WTC11 (cell line): ENCODE measurements at regions not wholly inside any gene's neighbourhood (a gene's known extent, or its start where the extent isn't known, plus 50 kb on each side); places are given as distances from the start of the nearest gene placed in this dataset.

ENCODE experiments used
- ATAC-seq: fragments of 200-7000 bp; cut with Tn5 transposase; 2 replicates; pipeline ENCODE4 v1.10.0; 2021; ENCODE audit warnings: mild to moderate bottlenecking, moderate library complexity
- CTCF ChIA-PET: fragments of 300-600 bp; sonication (Branson Sonifier 250); formaldehyde crosslinking; loops from one replicate; lab custom pipeline; 2021; ENCODE audit warnings: antibody characterized with exemption; lab: Charles Lee
- POLR2A ChIA-PET: fragments of 350-600 bp; sonication (Branson Sonifier 250); formaldehyde crosslinking; loops from one replicate; lab custom pipeline; 2021; ENCODE audit warnings: antibody characterized with exemption; lab: Charles Lee
- DNase-seq: peaks from one replicate; pipeline ENCODE4 v3.0.0; 2021; ENCODE audit warnings: low spot score
- H3K27ac Mint-ChIP-seq: 2 replicates; pipeline ENCODE4 v1.8.0; 2021; ENCODE audit warnings: mixed read lengths
- H3K27me3 Mint-ChIP-seq: 2 replicates; pipeline ENCODE4 v1.8.0; 2021; ENCODE audit warnings: low read depth, mild to moderate bottlenecking, moderate library complexity, mixed read lengths
- H3K36me3 Mint-ChIP-seq: 2 replicates; pipeline ENCODE4 v1.8.0; 2021; ENCODE audit warnings: mixed read lengths
- H3K4me1 Mint-ChIP-seq: 2 replicates; pipeline ENCODE4 v1.8.0; 2022; ENCODE audit warnings: mixed read lengths
- H3K4me3 Mint-ChIP-seq: 2 replicates; pipeline ENCODE4 v1.8.0; 2021; ENCODE audit warnings: mild to moderate bottlenecking, moderate library complexity, mixed read lengths
- H3K9me3 Mint-ChIP-seq: 2 replicates; pipeline ENCODE4 v1.8.0; 2021; ENCODE audit warnings: mixed read lengths
- ATF3 ChIP-seq: sonication (generic); formaldehyde crosslinking; conservative IDR thresholded peaks from 2 replicates; pipeline ENCODE4 v1.8.1; 2022; ENCODE audit warnings: mild to moderate bottlenecking, missing genetic modification reagents
- ATF6 ChIP-seq: sonication (generic); formaldehyde crosslinking; IDR thresholded peaks from 2 replicates; pipeline ENCODE4 v1.8.1; 2023; ENCODE audit warnings: mild to moderate bottlenecking, missing genetic modification reagents
- EMX1 ChIP-seq: fragments of 250-450 bp; sonication (Bioruptor Pico); IDR thresholded peaks from 2 replicates; pipeline ENCODE4 v1.8.0; 2021; ENCODE audit warnings: mild to moderate bottlenecking
- FOXJ3 ChIP-seq: sonication (generic); formaldehyde crosslinking; IDR thresholded peaks from 2 replicates; pipeline ENCODE4 v1.9.0; 2021; ENCODE audit warnings: missing genetic modification reagents, mild to moderate bottlenecking, borderline replicate concordance
- GRHL2 ChIP-seq: fragments of 250-450 bp; sonication (Bioruptor Pico); IDR thresholded peaks from 2 replicates; pipeline ENCODE4 v1.8.0; 2022; ENCODE audit warnings: mild to moderate bottlenecking, moderate library complexity; ENCODE audit not compliant: insufficient replicate concordance, severe bottlenecking
- JUN ChIP-seq: sonication (generic); formaldehyde crosslinking; IDR thresholded peaks from 2 replicates; pipeline ENCODE4 v1.8.0; 2023; ENCODE audit warnings: mild to moderate bottlenecking, missing genetic modification reagents
- MXD4 ChIP-seq: fragments of 250-450 bp; sonication (Bioruptor Pico); IDR thresholded peaks from 2 replicates; pipeline ENCODE4 v1.8.0; 2021; ENCODE audit warnings: mild to moderate bottlenecking, moderate library complexity, borderline replicate concordance
- MYBL2 ChIP-seq: sonication (generic); formaldehyde crosslinking; IDR thresholded peaks from 2 replicates; pipeline ENCODE4 v1.8.1; 2023; ENCODE audit warnings: mild to moderate bottlenecking, moderate library complexity, missing genetic modification reagents
- PRRX2 ChIP-seq: fragments of 250-450 bp; sonication (Bioruptor Pico); IDR thresholded peaks from 2 replicates; pipeline ENCODE4 v1.8.0; 2021; ENCODE audit warnings: mild to moderate bottlenecking
- SMAD3 ChIP-seq: sonication (generic); formaldehyde crosslinking; IDR thresholded peaks from 2 replicates; pipeline ENCODE4 v1.8.0; 2022; ENCODE audit warnings: missing genetic modification reagents, mild to moderate bottlenecking, borderline replicate concordance
- TEAD1 ChIP-seq: sonication (generic); formaldehyde crosslinking; IDR thresholded peaks from 2 replicates; pipeline ENCODE4 v1.8.0; 2022; ENCODE audit warnings: mild to moderate bottlenecking, missing genetic modification reagents
- ZBTB43 ChIP-seq: sonication (generic); formaldehyde crosslinking; IDR thresholded peaks from 2 replicates; pipeline ENCODE4 v1.8.1; 2023; ENCODE audit warnings: mild to moderate bottlenecking, missing genetic modification reagents
- ZNF281 ChIP-seq: sonication (generic); formaldehyde crosslinking; IDR thresholded peaks from 2 replicates; pipeline ENCODE4 v1.8.0; 2023; ENCODE audit warnings: mild to moderate bottlenecking, missing genetic modification reagents
- ZNF671 ChIP-seq: fragments of 250-450 bp; sonication (Bioruptor Pico); IDR thresholded peaks from 2 replicates; pipeline ENCODE4 v1.8.0; 2021; ENCODE audit warnings: mild to moderate bottlenecking
- TF ChIP-seq, protein P1 (sequence below): sonication (generic); formaldehyde crosslinking; conservative IDR thresholded peaks from 2 replicates; pipeline ENCODE4 v1.8.1; 2023; ENCODE audit warnings: mild to moderate bottlenecking, low read depth, missing genetic modification reagents, moderate library complexity

- ChIA-PET CTCF (no interaction called here), POLR2A (no interaction called here)
- no peak for DNase-seq
- Mint-ChIP-seq H3K9me3 (peaks cover 5% of the 10 kb centered on the region; the same call in 1 of the 2 replicates), H3K4me3 (no peak overlapping the region), H3K27me3 (no peaks in the 10 kb centered on the region), H3K4me1 (peaks cover 13% of the 10 kb centered on the region), H3K36me3 (no peaks in the 10 kb centered on the region), H3K27ac (no peak overlapping the region)
- TF ChIP-seq JUN (CRISPR knock-in tag) (no peak), MYBL2 (no peak), MXD4 (CRISPR knock-in tag) (no peak), SMAD3 (no peak), ATF3 (CRISPR knock-in tag) (no peak), ZBTB43 (no peak)
- TF ChIP-seq, protein P1, sequence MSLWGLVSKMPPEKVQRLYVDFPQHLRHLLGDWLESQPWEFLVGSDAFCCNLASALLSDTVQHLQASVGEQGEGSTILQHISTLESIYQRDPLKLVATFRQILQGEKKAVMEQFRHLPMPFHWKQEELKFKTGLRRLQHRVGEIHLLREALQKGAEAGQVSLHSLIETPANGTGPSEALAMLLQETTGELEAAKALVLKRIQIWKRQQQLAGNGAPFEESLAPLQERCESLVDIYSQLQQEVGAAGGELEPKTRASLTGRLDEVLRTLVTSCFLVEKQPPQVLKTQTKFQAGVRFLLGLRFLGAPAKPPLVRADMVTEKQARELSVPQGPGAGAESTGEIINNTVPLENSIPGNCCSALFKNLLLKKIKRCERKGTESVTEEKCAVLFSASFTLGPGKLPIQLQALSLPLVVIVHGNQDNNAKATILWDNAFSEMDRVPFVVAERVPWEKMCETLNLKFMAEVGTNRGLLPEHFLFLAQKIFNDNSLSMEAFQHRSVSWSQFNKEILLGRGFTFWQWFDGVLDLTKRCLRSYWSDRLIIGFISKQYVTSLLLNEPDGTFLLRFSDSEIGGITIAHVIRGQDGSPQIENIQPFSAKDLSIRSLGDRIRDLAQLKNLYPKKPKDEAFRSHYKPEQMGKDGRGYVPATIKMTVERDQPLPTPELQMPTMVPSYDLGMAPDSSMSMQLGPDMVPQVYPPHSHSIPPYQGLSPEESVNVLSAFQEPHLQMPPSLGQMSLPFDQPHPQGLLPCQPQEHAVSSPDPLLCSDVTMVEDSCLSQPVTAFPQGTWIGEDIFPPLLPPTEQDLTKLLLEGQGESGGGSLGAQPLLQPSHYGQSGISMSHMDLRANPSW (CRISPR knock-in tag) = no peak
- no peak for ATAC-seq
Observed at GRCh38 chr2:166634706-166635105, 140.7 kb upstream of the SCN7A start.

- DNase-seq (no peak), ATAC-seq (no peak)
- no peak overlapping the region for H3K27ac Mint-ChIP-seq
- TF ChIP-seq ZNF671 = no peak
- TF ChIP-seq GRHL2 (CRISPR knock-in tag) = no peak
- no peak for TF ChIP-seq FOXJ3 (CRISPR knock-in tag)
- no peak for TF ChIP-seq PRRX2 (CRISPR knock-in tag)
- TF ChIP-seq TEAD1 (CRISPR knock-in tag) = no peak
- no peak for TF ChIP-seq EMX1 (CRISPR knock-in tag)
- TF ChIP-seq ZNF281 (CRISPR knock-in tag) = no peak
- TF ChIP-seq ATF6 = no peak
- peaks cover 28% of the 10 kb centered on the region for H3K4me1 Mint-ChIP-seq
- H3K36me3 Mint-ChIP-seq = no peaks in the 10 kb centered on the region
- peaks cover 5% of the 10 kb centered on the region; the same call in 1 of the 2 replicates for H3K9me3 Mint-ChIP-seq
- no peaks in the 10 kb centered on the region for H3K27me3 Mint-ChIP-seq
- POLR2A ChIA-PET = no interaction called here
- H3K4me3 Mint-ChIP-seq = no peak overlapping the region
- CTCF ChIA-PET = no interaction called here
Observed at GRCh38 chr2:166632616-166633015, 138.6 kb upstream of the SCN7A start.
